HG03432 (cell line): ENCODE measurements at regions not wholly inside any gene's neighbourhood (a gene's known extent, or its start where the extent isn't known, plus 50 kb on each side); places are given as distances from the start of the nearest gene placed in this dataset.
"Not testable (repeated sequence)": the region's sequence is repeated elsewhere in the genome, so short reads cannot be mapped to it uniquely, and the experiment has no call there.

Source experiments
- ATAC-seq: cut with Tn5 transposase; IDR thresholded peaks from one replicate; pipeline ENCODE4 v1.9.1; 2021; ENCODE audit warnings: mild to moderate bottlenecking, moderate library complexity; ENCODE audit not compliant: unreplicated experiment

GRCh38 chrY:17593748-17594147 is 286.3 kb downstream of the CDY2B start:
- not testable (repeated sequence) for ATAC-seq

- ATAC-seq, result not testable (repeated sequence)
Observed at GRCh38 chrY:17579956-17580519, 300.0 kb downstream of the CDY2B start.

- peak; percentile 85 for ATAC-seq
Observed at GRCh38 chrY:17579131-17579955, 300.7 kb downstream of the CDY2B start.

DNA sequence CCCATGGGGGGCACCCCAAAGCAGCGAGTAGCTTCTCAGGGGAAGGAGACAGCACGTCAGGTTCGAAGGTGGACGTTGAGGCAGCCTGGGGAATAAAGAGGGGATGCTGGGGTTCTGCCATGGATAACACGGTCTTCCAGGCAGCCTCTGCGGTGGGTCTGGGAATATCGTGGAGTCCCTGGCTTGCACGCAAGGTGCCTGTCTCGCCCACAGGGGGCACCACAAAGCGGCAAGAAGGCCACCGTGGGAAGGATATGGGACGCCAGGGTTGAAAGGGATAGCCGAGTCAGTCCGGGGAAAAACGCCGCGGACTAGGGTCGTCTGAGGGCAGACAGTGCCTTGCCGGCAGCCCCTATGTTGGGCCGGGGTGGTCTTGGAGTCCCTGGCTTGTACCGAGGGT is 316.9 kb downstream of the CDY2B start:
- ATAC-seq, result not testable (repeated sequence)
